HAP-1 (cell line): ENCODE measurements at regions not wholly inside any gene's neighbourhood (a gene's known extent, or its start where the extent isn't known, plus 50 kb on each side); places are given as distances from the start of the nearest gene placed in this dataset.
"Not testable (repeated sequence)": the region's sequence is repeated elsewhere in the genome, so short reads cannot be mapped to it uniquely, and the experiment has no call there.

Source experiments
- DNase-seq, 2 experiments: peaks; one replicate each; pipeline ENCODE4 v3.0.0-alpha.2; 2016 to 2020; ENCODE audit warnings: low spot score in 2 of 2
- H3K27me3 ChIP-seq: fragments of 250-450 bp; sonication (Bioruptor Pico); 2 replicates; pipeline ENCODE4 v1.5.1; 2020; ENCODE audit warnings: low read depth, mild to moderate bottlenecking, moderate library complexity
- H3K36me3 ChIP-seq: fragments of 250-450 bp; sonication (Bioruptor Pico); replicated peaks from 2 replicates; pipeline ENCODE4 v1.5.1; 2020; ENCODE audit warnings: mild to moderate bottlenecking
- H3K4me1 ChIP-seq: fragments of 250-450 bp; sonication (Bioruptor Pico); 2 replicates; pipeline ENCODE4 v1.5.1; 2020; ENCODE audit warnings: mild to moderate bottlenecking
- H3K4me3 ChIP-seq: fragments of 250-450 bp; sonication (Bioruptor Pico); 2 replicates; pipeline ENCODE4 v1.5.1; 2020; ENCODE audit warnings: mild to moderate bottlenecking, moderate library complexity
- H3K9me3 ChIP-seq: fragments of 250-450 bp; sonication (Bioruptor Pico); 2 replicates; pipeline ENCODE4 v1.5.1; 2020; ENCODE audit warnings: mild to moderate bottlenecking, moderate library complexity
- in situ Hi-C: fragments of 300-500 bp; cut with MboI; formaldehyde crosslinking; loops from 3 replicates; pipeline ENCODE4 v1.14.3; 2020; ENCODE audit warnings: low sequenced_read_pairs, inconsistent platforms, mixed read lengths

DNA sequence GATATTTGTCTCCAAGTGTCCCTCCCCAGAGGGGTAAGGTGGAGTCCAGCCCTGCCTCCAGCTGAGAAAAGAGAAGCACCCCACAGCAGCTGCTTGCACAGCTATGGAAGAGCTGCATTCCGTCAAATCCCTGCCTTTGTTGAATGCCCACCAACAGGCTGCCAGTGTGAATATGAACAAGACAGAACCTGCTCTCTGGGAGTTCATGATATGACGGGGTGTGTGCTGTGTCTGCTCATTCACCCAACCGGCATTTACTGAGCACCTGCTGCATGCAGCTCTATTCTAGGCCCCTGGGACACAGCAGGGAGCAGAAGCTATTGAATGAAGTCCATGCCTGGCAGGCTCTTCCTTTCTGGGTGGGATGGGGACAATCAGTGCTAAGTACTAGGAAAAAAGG is 238.8 kb downstream of the GADD45G start:
- Histone ChIP-seq H3K4me3 (no peak overlapping the region), H3K27me3 (no peaks in the 10 kb centered on the region), H3K9me3 (no peaks in the 10 kb centered on the region), H3K4me1 (no peaks in the 10 kb centered on the region), H3K36me3 (no peaks in the 10 kb centered on the region)
- no peak for DNase-seq
- in situ Hi-C loops = no loop called here

DNA sequence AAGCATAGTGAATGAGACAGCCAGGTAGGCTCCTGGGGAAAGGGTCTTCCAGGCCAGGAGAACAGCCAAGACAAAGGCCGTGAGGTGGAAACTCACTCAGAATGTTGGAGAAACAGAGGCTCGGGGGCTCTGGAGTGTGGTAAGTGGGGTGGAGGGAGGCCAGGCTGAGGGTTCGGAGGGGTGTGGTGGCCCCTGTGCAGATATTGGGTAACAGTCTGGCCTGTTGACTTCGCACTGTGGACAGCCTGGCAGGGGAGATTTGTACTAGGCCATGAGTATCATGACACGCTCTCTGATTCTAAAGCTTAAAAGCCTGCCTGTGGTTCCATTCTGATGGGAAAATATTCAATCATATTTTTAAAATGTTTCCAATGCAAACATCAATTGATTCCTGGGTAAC is 239.3 kb downstream of the GADD45G start:
- no peaks in the 10 kb centered on the region for H3K4me1 ChIP-seq
- no peaks in the 10 kb centered on the region for H3K9me3 ChIP-seq
- H3K27me3 ChIP-seq = no peaks in the 10 kb centered on the region
- no peak for DNase-seq
- H3K36me3 ChIP-seq = no peaks in the 10 kb centered on the region
- in situ Hi-C loops = no loop called here
- no peak overlapping the region for H3K4me3 ChIP-seq

DNA sequence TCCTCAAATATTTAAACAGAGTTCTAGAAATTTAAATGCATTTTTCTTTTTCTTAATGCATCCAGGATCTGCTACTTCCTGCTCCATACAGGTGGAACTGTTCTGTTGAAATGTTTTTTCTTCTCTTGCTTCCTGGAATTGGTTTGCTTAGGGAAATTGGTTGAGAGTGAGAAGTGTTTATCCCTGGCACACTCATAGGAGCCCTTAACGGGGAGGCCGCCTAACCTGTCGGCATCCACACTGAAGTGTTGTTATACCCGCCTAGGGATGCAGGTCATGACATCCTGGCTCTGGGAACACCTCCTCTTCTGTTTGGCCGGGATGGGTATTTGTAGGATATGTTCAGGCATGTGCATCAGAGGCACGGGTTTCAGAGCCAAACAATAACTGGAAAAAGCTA is 239.7 kb downstream of the GADD45G start:
- in situ Hi-C loops = no loop called here
- Histone ChIP-seq H3K27me3 (no peaks in the 10 kb centered on the region), H3K36me3 (no peaks in the 10 kb centered on the region), H3K4me1 (no peaks in the 10 kb centered on the region), H3K9me3 (no peaks in the 10 kb centered on the region), H3K4me3 (no peak overlapping the region)
- DNase-seq = no peak

DNA sequence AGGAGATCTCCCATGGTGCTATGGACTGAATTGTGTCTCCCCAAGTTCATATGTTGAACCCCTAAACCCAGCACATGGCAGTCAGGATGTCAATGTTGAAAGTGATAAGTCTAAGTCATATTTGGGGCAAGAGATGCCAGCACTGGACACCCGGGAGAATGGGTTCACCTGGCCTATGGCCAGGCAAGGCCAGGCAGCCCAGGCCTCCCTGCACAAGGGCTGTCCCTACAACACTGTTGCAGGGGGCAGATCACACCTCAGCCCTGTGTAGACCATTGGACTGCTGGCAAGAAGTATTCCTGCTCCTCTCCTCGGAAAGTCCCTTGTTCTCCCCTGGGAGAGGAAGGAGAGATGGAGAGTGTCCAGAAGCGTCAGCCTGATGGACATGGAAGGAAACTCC is 240.5 kb downstream of the GADD45G start:
- H3K9me3 ChIP-seq = no peaks in the 10 kb centered on the region
- H3K27me3 ChIP-seq = no peaks in the 10 kb centered on the region
- in situ Hi-C loops = no loop called here
- no peak for DNase-seq
- no peaks in the 10 kb centered on the region for H3K36me3 ChIP-seq
- H3K4me1 ChIP-seq = no peaks in the 10 kb centered on the region
- no peak overlapping the region for H3K4me3 ChIP-seq

DNA sequence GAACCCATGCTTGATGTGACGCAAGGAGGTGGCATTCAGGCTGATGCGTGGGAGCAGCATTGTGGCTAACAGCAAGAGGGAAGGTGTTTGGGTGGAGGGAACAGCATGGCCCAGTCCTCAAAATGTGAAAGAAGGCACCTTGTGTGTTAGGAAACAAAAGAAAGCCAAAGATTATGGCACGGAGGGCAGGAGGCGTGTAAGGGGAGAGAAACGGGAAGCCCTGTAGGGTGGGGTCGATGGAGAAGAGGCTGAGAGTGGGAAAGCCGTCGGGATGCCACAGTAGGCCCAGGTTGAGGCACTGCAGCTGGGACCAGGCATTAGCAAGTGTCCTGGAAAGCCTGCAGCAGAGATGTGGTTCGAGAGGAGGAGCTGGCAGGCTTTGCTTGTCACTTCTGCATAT is 241.1 kb downstream of the GADD45G start:
- H3K27me3 ChIP-seq = no peaks in the 10 kb centered on the region
- H3K36me3 ChIP-seq = no peaks in the 10 kb centered on the region
- in situ Hi-C loops = no loop called here
- no peak overlapping the region for H3K4me3 ChIP-seq
- H3K9me3 ChIP-seq = no peaks in the 10 kb centered on the region
- H3K4me1 ChIP-seq = no peaks in the 10 kb centered on the region
- no peak for DNase-seq

DNA sequence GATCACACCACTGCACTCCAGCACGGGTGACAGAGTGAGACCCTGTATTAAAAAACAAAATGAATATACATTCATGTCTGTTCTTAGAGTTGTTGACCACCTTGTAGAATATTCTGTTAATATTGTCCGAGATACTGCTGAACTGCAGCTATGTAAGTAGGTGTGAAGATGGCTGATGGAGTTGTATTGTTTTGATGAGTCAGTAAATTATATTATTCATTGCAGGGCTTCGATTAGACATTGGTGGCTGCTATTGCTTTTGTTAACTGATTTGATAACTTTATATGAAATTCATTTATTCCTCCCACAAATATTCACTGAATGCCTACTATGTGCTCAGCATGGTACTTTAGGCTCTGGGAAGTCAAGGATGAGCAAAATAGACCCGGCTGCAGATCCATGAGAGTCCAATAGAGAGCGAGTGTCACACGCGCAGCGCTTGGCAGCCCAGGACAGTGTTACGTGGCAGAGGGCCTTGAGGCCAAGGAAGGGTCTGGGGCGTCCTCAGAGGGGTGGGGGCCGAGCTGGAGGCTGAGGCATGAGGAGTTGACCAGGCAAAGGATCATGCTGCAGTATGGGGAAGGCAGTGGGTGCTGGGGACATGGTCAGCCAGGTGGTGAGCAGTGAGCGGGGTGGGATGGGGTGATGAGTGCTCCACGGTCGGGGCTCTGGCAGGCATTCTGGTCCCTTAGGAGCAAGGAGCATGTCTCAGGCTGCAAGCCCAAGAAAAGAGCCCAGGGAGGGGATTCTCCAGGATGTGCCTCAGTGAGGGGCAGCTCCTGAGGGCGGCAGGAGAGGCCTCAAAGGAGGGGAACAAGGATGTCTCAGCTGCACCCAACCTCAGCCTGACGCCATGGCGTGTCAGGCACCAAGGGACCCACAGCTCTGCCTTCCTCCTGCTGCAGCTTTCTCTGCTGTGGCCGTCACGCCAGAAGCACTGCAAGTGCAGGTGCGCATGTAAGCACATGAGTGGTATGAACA is 243.5 kb downstream of the GADD45G start:
- H3K27me3 ChIP-seq = no peaks in the 10 kb centered on the region; the same call in 1 of the 2 replicates
- in situ Hi-C loops = no loop called here
- H3K4me1 ChIP-seq = no peaks in the 10 kb centered on the region
- no peaks in the 10 kb centered on the region for H3K9me3 ChIP-seq
- no peak for DNase-seq
- H3K36me3 ChIP-seq = no peaks in the 10 kb centered on the region
- H3K4me3 ChIP-seq = no peak overlapping the region

DNA sequence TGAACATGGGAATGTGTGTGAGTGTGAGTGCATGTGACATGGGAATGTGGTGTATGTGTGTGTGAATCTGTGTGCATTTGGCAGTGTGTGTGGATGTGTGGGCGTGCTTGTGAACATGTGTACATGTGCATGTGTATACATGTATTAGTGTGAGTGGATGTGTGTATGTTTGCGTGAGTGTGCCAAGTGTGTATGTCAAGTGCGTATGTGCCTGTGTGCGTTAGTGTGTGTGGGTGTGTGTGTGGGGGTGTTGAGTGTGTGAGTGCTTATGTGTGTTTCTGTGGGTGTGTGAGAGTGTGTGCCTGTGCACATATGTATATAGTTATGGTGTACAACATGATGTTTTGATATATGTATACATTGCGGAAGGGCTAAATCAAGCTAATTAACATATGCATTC is 244.3 kb downstream of the GADD45G start:
- no peak for DNase-seq
- Histone ChIP-seq H3K9me3 (no peaks in the 10 kb centered on the region), H3K4me3 (no peak overlapping the region), H3K36me3 (no peaks in the 10 kb centered on the region), H3K4me1 (no peaks in the 10 kb centered on the region), H3K27me3 (no peaks in the 10 kb centered on the region; the same call in 1 of the 2 replicates)
- in situ Hi-C loops = no loop called here

DNA sequence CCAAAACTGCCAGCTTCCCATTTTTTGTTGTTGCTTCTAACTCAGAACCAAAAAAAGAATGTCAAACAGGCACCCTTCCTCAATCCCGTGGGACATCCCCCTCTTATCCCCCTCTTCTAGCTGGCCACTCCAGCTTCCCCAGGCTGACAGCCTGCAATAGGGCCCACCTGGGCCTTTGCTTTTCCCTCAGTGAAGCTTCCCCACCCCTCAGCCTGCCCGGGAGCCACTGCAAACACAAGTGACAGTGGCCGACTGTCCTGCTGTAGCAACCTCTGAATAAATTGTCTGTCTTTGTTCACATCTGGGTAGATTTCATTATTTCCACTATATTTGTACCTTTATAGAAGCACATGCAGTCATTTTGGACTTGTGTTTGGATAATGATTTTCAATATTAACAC is 245.3 kb downstream of the GADD45G start:
- Histone ChIP-seq H3K27me3 (no peaks in the 10 kb centered on the region; the same call in 1 of the 2 replicates), H3K9me3 (no peaks in the 10 kb centered on the region), H3K36me3 (no peaks in the 10 kb centered on the region), H3K4me1 (no peaks in the 10 kb centered on the region), H3K4me3 (no peak overlapping the region)
- in situ Hi-C loops = no loop called here
- no peak for DNase-seq

DNA sequence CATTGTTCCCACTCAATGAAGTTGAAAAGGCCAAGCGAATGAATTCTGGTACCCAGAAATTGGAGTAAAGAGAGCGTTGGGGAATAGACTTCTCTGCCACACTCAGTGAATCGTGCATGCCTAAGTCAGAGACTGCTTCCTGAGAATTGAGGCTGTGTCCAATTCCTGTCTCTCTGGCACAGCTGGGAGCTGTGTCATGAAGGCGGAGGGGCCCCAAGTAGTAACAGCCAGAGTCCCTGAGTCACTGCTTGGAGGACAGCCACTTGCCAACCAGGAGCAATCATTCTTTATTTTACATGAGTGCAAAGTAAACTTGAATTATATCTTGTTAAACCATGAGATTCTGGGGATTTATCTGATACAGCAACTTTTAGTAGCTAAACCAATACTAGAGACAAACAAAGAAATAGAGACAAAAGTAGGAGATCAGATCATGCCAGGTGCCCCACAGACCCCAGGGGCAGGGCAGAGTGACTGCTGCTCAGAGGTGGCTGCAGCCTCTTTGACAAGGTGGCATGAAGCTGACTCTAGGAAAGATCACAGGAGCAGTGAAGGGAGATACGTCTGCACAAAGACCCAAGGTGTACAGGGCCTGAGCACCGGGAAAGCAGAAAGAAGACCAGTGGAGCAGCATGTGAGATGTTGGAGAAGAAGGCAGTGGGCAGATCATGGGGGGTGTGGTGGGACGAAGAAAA is 246.0 kb downstream of the GADD45G start:
- DNase-seq = no peak
- Histone ChIP-seq H3K4me3 (no peak overlapping the region), H3K36me3 (no peaks in the 10 kb centered on the region), H3K27me3 (no peaks in the 10 kb centered on the region; the same call in 1 of the 2 replicates), H3K9me3 (no peaks in the 10 kb centered on the region), H3K4me1 (no peaks in the 10 kb centered on the region)
- in situ Hi-C loops = no loop called here

DNA sequence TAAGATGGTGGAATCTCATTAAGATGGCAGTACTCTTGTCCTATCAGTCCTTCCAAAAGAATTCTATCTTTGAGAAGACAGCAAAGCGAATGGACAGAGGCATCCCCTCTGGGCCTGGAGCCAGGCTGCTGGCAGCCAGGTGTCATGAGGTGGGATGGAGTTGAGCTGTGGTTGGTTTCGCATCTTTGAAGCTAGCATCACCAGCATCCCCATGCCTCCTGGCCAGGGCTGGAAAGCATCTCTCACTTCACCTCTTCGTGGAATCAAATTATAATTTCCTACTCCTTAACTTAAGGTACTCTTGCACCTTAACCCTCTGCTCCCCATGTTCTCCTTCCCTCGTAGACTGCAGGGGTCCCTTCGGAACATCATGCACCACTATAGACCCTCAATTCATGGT is 248.3 kb downstream of the GADD45G start:
- Histone ChIP-seq H3K36me3 (no peaks in the 10 kb centered on the region), H3K27me3 (no peaks in the 10 kb centered on the region; the same call in 1 of the 2 replicates), H3K4me3 (no peak overlapping the region), H3K4me1 (no peaks in the 10 kb centered on the region), H3K9me3 (no peaks in the 10 kb centered on the region)
- in situ Hi-C loops = no loop called here
- no peak for DNase-seq

DNA sequence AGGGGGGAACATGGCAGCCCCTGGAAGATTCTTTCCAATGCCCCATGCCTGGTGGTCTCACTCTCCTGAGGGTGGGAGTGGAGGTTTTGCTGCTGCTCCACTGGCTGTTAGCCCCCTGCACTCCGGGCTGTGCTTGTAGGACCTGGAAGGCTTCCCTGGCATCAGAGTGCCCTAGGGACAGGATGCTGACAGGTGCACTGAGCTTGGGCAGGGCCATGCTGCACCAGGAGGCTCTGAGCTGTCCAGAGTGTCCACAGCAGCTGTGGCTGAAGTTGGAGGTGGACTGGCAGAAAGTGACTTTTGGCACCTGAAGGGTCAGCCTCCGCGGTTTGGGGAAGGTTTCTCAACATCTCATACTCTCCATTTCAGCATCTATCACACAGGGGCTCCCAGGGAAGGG is 249.1 kb downstream of the GADD45G start:
- H3K36me3 ChIP-seq = no peaks in the 10 kb centered on the region
- in situ Hi-C loops = no loop called here
- no peaks in the 10 kb centered on the region for H3K4me1 ChIP-seq
- no peak for DNase-seq
- H3K9me3 ChIP-seq = no peaks in the 10 kb centered on the region
- no peaks in the 10 kb centered on the region; the same call in 1 of the 2 replicates for H3K27me3 ChIP-seq
- H3K4me3 ChIP-seq = no peak overlapping the region

DNA sequence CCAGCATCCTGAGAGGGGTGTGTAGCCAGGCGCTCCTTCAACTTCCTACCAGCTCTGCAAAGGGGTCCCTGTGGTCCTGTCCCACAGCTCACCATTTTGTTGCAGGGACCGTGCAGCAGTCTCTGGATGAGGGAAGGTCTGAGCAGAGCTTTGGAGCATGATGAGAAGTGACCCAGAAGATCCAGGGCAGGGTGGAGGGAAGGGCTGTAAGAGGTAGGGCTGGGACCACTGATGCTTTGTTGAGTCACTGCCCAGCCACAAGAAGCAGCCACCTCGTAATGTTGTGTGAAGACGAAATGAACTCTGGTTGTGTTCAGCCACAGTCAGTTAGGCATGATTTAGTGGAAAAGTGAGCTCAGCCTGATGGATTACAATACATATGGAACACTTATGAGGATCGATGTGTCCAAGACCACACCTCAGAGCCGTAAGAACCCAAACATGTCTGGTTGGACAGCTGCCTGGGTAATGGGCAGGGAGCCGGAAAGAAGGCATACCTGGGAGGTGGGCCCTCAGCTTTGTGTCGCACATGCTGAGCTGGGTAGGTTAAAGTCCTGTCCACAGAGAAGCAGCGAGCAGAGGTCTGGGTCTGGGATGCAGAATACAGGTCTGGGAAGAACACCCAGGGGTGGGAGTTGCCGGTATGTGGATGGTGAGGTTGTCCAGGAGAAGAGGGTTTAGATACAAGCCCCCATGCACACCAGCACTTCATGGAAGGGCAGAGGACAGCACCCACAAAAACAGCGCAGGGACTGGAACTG is 250.1 kb downstream of the GADD45G start:
- no peaks in the 10 kb centered on the region for H3K4me1 ChIP-seq
- no peaks in the 10 kb centered on the region; the same call in 1 of the 2 replicates for H3K27me3 ChIP-seq
- H3K4me3 ChIP-seq = no peak overlapping the region
- in situ Hi-C loops = no loop called here
- no peaks in the 10 kb centered on the region for H3K36me3 ChIP-seq
- no peak for DNase-seq
- no peaks in the 10 kb centered on the region for H3K9me3 ChIP-seq

DNA sequence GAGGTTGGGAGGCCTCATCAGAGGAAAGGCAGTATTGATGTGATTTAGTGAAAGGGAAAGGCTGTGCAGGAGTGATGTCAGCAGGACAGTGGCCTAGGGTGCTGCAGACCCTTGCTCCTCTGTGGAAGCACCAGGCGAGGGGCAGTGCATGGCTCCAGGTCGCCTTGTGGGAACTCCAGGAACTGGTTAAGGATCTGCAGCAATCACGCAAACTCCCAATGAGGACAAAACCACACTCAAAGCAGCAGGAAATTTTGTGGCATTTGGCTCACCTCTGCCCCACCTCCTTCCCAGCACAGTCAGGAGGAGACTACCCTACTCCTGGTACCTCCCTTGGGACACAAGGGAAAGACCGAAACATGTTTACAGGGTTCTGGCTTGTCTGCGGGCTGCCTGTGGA is 251.5 kb downstream of the GADD45G start:
- H3K27me3 ChIP-seq, H3K36me3 ChIP-seq, H3K4me3 ChIP-seq, H3K4me1 ChIP-seq, H3K9me3 ChIP-seq, DNase-seq, in situ Hi-C loops: not testable (repeated sequence)

DNA sequence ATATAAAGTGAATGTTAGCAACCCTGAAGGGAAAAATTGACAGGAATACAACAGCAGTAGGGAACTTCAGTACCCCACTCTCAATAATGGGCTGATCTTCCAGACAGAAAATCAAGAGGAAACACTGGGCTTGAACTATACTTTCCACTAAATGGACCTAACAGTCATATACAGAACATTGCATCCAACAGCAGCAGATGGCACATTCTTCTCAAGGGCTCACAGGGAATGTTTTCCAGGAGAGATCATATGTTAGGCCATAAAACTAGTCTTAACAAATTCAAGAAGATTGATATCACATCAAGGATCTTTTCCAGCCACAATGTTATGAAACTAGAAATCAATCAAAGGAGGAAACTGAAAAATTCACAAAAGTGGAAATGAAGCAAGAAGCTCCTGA is 252.1 kb downstream of the GADD45G start:
- H3K27me3 ChIP-seq, in situ Hi-C loops, H3K4me3 ChIP-seq, H3K36me3 ChIP-seq, DNase-seq, H3K9me3 ChIP-seq, H3K4me1 ChIP-seq: not testable (repeated sequence)
